GM12865 (cell line): ENCODE measurements at regions not wholly inside any gene's neighbourhood (a gene's known extent, or its start where the extent isn't known, plus 50 kb on each side); places are given as distances from the start of the nearest gene placed in this dataset.

ENCODE experiments used
- DNase-seq: peaks from one replicate; pipeline ENCODE4 v3.0.0; 2010; ENCODE audit warnings: low read depth
- H3K4me3 ChIP-seq: 2 replicates; pipeline ENCODE4 v1.5.1; 2011; ENCODE audit warnings: mild to moderate bottlenecking, low read depth, low read length, control low read depth
- TF ChIP-seq, protein P1 (sequence below): IDR thresholded peaks from 2 replicates; pipeline ENCODE4 v1.5.1; 2011; ENCODE audit warnings: low read length, control low read depth, low read depth, inconsistent platforms; ENCODE audit not compliant: insufficient read depth; ENCODE audit errors: missing control alignments

DNA sequence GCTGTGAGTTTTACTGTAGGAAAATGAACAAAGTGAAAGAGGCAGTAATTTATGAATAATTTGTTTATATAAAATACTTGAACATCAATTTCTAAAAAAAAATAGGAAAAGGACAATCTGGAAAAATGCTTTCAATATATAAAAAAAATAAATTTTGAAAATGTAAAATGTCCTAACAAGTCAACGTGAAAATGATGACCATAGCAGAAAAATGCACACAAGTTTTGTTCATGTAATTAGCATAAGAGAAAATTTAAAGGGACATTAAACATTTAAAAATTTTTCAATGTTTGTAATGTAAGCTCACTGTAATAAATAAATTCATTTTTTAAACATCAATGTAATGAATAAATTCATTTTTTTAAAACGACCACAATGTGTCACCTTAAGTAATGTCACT lies 214.8 kb upstream of the ATXN7L3B start:
- H3K4me3 ChIP-seq = no peak overlapping the region
- TF ChIP-seq, protein P1, sequence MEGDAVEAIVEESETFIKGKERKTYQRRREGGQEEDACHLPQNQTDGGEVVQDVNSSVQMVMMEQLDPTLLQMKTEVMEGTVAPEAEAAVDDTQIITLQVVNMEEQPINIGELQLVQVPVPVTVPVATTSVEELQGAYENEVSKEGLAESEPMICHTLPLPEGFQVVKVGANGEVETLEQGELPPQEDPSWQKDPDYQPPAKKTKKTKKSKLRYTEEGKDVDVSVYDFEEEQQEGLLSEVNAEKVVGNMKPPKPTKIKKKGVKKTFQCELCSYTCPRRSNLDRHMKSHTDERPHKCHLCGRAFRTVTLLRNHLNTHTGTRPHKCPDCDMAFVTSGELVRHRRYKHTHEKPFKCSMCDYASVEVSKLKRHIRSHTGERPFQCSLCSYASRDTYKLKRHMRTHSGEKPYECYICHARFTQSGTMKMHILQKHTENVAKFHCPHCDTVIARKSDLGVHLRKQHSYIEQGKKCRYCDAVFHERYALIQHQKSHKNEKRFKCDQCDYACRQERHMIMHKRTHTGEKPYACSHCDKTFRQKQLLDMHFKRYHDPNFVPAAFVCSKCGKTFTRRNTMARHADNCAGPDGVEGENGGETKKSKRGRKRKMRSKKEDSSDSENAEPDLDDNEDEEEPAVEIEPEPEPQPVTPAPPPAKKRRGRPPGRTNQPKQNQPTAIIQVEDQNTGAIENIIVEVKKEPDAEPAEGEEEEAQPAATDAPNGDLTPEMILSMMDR = no peak
- no peak for DNase-seq

DNA sequence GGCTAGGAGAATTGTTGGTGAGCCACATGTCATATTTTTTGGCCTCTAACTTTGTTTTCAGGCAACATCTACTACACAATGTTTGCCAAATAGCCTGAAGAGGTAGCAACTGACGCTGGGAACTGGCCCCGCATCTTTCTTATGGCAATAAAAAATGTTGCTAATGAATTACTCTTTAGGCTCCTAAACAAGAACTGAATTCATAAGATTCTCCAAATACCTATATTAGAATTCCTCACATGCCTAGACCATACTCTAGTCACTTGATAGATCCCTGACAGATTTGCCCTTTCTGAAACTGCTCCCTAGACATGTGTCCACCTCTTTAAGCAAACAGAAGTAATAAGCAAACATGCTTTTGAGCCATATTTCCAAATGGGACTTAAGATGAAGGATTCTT lies 209.0 kb upstream of the ATXN7L3B start:
- H3K4me3 ChIP-seq = no peak overlapping the region
- TF ChIP-seq, protein P1 = no peak
- no peak for DNase-seq

DNA sequence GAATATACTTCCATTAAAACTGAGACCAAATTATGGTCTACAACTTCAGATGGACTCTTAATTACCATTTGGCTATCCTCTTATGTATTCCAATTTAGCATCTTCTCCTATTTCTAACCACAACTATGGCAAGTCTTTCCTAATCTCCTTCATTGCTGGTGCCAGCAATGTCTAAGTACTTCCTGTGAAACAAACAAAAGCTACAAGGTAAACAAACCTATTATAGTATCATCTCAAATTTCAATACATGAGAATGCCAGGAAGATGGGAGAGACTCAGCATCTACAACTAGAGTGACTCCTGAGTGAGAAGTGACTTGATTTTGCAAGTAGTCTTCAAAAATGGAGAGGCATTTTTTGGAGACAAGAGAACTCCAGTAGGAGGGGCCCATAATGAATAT lies 202.9 kb upstream of the ATXN7L3B start:
- no peak for DNase-seq
- TF ChIP-seq, protein P1 = no peak
- no peak overlapping the region for H3K4me3 ChIP-seq

DNA sequence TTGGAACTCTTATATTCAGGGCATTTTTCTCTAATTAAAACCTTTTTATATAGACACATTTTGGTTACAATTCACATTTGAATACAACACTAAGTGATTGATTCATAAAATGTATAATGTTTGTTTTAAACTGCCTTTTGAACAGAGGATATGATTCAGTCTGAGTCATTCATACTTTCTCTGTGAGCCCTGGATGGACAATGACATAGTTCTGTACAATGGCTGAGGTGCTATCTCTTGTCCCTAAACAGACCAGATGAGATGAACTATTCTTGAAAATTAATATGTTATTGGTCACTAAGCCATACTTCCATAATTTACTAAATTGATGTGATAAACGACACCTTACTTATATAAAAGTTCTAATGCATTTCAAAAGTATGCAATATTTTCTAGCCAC lies 199.7 kb upstream of the ATXN7L3B start:
- H3K4me3 ChIP-seq = no peak overlapping the region
- TF ChIP-seq, protein P1 = no peak
- no peak for DNase-seq

DNA sequence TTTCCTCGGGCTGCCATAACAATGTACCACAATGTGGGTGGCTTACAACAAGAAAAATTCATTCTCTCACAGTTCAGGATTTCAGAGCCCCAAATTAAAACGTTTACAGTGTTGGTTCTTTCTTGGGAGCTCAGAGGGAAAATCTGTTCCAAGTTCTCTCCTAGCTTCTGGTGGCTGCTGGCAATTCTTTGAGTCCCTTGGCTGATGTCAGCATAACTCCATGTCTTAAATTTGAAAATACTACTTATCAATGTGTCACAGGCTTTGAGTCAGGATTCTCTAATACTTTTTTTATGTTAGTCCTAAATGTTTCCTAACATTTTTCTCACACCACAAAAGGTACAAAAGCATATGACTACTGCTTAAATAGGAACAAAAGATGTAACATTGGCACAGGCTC lies 198.4 kb upstream of the ATXN7L3B start:
- TF ChIP-seq, protein P1 = no peak
- H3K4me3 ChIP-seq = no peak overlapping the region
- no peak for DNase-seq

DNA sequence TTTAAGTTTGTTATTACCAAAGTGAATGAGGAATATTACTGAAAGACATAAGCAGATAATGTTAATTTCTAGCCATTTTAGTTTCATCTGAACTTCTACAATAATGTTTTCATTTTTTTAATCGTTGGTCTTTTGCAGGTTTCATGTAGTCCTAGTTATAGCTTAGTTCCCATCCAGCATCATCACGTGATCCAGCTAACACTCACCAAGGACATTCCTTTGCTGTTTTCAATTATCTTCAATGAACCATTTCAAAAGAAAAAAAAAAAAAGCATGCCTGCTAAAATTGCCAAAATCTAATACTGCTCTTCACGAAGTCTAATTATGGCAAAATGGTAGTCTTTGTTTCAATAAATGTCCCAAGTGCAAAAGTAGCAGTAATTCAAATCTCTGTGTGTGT lies 187.7 kb upstream of the ATXN7L3B start:
- DNase-seq = no peak
- no peak overlapping the region for H3K4me3 ChIP-seq
- TF ChIP-seq, protein P1 = no peak

DNA sequence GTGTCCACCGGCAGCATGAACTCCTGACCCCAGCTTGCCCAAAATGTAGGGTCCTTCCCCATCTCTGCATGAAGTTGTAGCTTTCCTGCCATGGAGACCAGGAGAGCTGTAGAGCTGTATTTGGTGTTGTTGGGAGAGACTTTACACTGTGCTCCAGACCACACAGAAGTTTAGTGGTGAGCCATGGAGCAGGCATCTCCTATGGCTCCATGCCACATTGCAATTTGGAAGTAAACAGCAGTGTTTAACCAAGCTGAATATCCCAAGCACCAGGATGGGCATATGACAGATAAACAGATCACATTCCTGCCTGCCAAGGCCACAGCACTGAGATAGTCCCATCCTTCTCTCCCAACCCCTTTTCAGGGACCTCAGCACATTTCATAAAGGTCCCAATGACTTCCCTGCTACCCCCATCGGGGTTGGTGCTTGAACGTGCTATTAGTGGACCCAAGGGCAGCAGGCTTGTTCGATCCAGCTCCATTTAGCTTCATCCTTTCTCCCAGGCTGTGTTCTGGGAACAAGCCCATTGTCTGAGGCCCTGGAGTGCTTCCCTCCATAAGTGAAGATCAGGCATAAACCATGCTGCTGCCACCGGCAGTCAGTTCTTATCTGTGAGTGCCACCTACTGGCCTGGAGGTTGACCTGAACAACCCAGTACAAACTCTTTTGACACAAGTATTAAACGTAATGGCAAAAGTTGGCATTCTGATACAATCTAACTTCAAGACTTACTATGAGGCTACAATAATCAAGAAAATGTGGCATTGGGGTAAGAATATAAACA lies 172.3 kb upstream of the ATXN7L3B start:
- peak; percentile 51 for DNase-seq
- H3K4me3 ChIP-seq = no peak overlapping the region
- TF ChIP-seq, protein P1 = peak; percentile 58
